NCI-H510A treated with DMSO at 0.1 percent for 48 hours (cell line): ENCODE measurements at regions not wholly inside any gene's neighbourhood (a gene's known extent, or its start where the extent isn't known, plus 50 kb on each side); places are given as distances from the start of the nearest gene placed in this dataset.
A peak's percentile ranks its signal among the peaks of the same experiment; 100 is the strongest.

Experiments
- DNase-seq: peaks from one replicate; lab custom pipeline; 2025; lab: John Stamatoyannopoulos, UW

DNA sequence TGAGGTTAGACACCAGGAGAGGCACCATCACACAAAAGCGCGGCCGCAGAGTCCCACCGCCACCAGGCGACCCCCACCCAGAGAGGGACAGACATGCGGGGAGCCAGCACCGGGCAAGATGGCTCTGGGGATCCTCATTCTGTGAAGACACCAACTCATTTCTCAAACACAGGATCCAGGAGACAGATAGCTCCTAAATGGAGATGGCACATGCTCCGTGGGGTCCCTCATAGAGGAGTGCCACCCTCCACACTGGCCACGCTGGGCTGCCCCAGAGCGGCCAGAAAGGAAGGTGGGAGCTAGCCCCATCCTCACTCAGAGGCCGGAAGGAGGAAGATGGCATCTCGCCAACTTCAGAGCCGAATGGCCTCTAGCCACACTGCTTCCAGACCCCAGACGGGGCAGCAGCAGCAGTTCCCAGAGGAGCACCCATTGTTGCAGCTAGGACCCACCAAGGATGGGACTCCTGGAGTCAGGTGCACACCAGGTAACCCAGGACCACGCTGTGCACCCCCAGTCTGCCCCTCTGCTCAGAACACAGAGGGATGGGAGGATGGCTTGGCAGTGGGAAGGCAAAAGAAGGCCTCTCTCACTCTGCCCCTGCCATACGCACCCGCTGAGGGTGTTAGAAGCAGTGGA is 78.6 kb downstream of the ZIC5 start:
- no peak for DNase-seq

DNA sequence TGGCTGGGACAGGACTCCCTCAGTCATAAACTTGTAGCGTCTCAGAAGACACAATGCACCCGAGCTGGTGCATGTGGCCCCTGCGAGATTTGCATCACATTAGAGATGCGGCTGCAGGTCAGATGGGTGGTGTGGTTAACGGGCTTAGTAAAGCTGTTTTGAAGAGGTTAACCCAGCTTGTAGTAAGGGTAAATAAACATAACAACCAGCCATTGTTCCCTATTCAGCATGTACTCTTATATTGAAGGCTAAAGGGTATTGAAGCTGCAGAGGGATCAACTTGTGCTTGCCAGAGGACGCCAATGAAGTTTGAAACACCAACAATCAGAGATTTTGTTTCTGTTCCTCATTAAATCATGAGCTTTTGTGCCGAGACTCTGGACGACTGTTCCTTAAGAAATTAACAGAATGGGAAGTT is 79.4 kb downstream of the ZIC5 start:
- peak; percentile 15 for DNase-seq

DNA sequence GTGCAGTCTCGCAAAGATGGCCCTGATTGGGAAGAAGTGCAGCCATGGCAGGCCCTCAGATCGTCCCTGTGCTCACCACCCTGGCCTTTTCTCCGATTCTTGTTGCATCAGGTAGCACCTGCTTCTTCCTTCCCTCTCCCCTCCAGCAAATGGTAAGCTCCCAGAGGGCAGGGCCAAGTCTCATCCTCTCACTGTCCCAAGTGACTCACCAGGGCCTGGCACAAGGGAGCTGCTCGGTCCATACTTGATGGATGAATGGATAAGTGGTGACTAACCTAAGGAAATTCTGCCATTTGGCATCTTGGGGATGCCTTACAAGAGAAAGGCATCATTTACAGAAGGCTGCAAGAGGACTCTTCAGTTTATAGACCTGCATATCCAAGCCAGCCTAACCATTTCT is 84.9 kb downstream of the ZIC5 start:
- DNase-seq, result no peak

- peak; percentile 28 for DNase-seq
These were observed 86.7 kb downstream of the ZIC5 start for GRCh38 chr13:99884913-99885312.

GRCh38 chr13:99883805-99884204 is 87.8 kb downstream of the ZIC5 start:
- DNase-seq, result no peak

DNA sequence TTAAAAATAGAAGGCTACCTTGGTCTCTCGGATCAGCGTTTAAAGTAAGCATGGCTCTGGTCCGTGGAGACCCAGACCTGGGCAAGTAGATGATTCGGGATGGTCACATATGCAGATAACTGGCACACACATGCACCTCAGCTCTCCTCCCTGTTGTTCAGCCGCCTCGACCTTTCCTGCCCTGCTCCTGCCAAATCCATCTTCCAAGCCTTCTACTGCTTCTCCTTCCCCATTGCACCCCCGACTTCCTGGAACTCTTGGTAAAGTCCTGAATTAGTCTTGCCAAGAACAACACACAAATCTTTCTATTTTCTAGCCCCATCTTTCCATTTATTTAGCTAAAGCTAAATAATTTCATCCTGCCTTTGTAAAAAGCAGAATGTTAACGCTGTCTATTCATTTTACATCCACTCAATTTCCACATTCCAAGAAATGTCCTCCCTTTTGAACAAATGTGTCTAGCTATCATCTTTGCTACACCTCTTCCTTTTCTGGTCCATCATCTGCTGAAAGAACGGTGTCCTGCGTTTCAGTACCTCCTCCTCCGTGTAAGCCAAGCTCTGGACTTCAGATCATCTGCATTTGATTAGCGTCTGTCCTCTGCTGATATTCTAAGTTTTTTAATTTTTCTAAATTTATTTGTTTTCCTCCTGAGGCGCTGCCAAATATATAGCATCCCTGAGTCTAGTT is 92.5 kb downstream of the ZIC5 start:
- DNase-seq, result no peak

- DNase-seq, result no peak
These were observed 94.9 kb downstream of the ZIC5 start for GRCh38 chr13:99876651-99877050.

DNA sequence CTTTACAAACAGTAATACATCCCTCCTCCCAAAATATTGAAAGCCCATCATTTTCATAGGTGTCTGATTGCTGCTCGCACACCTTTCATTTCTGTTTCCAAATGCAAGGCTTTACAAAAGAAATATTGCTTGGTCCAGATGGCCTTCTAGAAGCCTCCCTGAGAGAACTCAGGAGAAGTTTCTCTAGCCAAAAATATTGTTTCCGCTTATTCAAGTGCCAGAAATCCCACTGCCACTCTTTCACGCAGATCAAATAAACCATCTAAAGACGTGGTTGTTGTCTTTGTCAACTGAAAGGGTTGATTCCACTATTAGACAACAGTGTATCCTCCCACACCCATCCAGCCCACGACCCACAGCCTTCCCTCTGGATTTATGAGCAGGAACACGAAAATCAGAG is 96.2 kb downstream of the ZIC5 start:
- no peak for DNase-seq

DNA sequence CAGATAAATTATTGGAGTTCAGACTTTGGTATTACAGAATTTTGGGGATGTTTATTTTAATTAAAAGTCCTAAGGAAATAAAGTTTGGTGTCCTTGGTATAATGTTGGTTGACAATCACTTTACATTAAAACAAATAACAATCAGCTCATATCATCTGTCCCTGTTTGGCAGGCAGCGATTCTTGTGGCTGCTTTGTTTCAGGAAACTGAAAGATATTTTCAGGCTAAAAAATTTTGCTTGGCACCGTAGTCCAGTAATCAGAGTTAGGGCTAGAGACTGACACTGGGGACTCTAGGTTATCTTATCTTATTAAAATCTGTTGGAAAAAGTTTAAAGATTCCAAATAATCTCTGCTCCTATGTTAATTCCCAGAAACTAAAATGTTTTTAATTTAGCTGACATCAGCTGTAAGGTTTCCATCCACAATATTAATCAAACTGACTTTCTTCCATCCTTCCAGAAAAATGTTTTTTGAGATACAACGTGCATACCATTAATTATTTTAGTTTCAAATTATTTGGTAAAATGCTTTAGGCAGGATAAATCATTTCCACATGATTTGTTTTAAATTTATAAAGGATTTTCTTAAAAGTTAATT is 97.6 kb downstream of the ZIC5 start:
- DNase-seq, result no peak

DNA sequence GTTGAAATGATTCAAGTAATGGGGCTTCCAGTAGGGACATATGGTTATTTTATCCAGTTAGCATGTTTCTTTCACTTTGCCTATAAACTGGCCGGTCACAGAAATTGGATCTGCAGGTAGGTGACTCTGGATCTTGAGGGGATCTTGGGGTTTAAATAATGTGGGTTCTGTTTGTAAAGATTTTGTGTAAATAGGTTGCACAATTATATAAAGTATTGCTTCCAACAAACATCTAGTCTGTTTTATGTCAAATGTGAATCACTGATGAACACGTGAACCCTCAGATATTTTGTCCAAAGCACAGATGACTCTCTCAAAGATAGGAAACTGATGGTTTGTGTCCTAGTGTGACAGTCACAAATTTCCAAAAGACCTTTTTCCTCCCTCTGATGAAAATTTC is 98.4 kb downstream of the ZIC5 start:
- no peak for DNase-seq

DNA sequence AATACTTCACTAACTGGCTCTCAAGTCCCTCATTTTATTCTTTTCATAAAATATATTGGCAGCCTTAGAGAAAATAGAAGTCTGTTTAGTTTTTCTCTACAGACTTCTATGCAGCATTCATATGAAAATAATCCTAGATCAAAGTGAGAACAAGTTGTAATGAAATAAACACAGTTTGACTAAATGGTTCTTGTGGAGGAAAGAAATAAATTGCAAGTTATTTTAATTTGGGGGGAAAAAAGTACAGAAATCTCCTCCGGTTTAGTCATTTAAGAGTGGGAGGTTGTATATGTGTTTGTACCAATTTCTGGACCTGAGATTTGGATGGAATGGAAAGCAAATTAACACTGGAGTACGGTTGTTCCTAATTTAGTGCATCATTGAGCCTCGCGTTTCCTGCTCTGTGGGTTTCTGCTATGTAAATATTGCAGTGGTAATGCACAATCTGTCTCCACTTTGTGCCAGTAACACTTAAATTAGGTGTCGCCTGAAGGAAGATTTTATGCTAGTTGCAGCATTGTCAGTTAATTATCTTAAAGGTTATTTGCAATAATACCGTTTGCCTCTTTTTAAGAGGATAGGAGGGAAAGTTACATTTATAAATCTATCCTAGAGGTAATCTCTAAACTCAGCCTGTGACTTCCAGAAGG is 100.2 kb downstream of the ZIC5 start:
- DNase-seq, result peak; percentile 52

DNA sequence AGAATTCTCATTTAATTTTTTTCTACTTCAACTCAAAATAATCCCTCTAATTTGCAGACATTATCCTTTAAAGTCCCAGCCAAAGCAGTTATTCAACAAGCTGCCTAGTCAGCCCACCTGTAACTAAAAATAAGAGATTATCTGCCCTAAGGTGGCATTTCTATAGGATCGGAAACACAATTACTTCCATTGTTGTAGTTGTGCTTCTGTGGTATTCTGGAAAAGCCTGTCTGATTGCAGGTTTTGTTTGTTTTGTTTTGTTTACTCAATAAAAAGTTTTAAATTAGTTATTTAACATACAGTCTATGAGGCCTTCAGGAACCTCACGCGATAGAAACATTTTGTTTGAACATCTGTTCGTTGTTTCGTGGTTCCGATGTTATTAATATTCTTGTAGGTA is 101.0 kb downstream of the ZIC5 start:
- DNase-seq, result peak; percentile 61

DNA sequence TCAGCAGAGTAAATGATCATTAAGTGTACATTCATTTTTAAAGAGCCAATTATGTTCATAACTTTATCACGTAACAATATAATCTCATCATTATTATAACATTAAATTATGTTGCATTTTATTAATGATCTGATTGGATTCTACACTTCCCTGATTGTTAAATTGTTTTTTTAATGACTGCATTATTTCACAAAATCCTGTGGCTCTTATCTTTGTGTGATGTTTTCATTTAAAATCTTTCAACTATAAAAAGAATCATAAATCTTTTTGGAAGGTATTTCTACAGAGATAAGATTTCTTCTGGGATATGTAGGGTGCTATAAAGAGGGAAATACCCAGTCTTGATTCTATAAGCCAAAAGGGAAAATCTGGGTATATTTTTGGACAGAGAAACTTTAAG is 101.7 kb downstream of the ZIC5 start:
- DNase-seq, result no peak

DNA sequence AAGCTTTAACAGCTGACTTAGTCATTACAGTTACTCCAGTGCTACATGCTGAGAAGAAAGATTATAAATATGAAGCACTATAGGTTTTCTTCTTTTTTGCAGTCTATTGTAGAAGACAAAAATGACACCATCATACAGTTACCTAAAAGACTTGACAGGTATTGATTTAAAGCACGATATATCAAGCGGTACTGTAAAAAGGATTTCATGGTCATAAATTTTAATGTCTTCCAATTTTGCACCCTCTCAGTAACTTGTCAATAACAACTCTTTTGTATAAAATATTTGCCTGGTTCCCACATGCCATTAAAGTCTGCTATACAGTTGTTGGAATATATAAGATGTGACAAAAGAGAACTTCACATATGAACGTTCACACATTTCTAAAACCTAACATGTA is 102.8 kb downstream of the ZIC5 start:
- no peak for DNase-seq

- DNase-seq, result no peak
These were observed 103.9 kb downstream of the ZIC5 start for GRCh38 chr13:99867535-99868257.

- DNase-seq, result no peak
These were observed 104.8 kb downstream of the ZIC5 start for GRCh38 chr13:99866781-99867180.

DNA sequence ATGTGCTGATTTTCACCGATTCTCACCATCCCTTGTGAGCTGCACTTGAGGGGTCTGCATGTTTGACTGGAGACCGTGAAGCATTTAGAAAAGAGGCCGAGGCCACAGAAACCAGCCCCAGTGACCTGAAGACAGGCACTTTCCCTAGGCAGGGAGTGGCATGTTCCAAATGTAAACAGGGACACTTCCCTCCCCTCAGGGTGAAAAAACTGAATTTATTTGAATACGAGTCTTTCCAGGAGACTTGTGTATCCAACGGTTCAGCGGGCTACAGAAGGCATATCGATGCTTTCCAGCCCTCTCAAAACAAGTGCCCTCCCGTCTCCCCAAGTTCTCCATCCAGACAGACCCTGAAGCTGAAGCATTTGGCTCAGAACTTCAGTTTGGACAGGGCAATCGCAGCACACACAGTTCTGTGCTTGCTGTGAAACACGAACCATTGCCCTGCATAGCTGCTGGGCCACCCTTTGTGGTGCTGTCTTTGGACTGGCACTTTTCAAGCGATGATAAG is 106.1 kb downstream of the ZIC5 start:
- no peak for DNase-seq

DNA sequence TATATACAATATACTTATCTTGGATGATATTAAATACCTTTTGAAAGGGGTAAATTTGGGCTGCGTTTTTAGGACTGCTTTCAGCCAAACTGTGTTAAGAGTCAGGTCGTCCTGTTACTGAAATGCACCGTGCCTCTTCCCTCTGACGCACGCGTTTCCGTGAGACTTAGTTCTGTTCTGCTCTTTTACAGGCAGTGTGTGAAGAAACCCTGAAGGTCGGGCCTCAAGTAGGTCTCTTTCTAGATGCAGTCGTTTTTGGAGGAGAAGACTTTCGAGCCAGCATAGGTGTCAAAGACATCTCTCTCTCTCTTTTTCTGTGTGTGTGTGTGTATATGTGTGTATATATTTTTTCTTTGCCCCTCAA is 107.0 kb downstream of the ZIC5 start:
- no peak for DNase-seq

DNA sequence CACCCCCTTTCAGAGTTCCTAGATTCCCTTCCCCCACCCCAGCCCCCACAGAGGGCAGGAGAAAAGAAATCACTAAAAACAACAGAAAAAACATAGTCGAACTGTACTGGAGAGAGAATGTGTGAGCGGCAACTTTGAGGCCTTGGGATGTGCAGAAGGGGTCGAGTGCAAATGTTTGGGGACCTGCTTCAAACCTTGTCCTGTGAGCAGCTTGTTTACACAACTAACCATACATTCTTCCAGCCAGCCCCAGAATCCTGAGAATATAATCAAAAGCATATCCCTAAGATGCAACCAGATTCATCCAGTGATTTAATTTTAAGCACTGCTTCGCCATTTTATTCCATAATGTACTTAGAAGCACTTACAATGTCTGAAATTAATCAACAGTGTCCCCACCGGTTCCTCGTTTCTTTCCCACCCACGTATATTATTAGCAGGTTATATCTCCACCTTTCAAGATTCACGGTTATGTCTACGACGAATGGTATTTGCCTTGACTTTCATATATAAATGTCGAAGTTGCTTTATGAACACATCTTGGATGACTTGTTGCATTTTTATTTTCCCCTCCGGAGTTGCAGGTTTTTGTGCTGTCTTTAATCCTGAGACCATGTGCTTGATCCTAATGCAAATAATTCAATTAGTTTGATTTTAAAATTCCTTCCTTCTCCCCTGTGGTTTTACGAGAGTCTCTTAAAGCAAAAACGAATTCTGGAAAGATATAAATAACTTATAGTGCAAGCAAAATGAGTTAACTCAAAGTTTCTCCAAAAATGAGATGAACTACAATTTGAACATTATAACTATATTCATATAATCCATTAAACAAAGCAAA is 107.6 kb downstream of the ZIC5 start:
- DNase-seq, result no peak

DNA sequence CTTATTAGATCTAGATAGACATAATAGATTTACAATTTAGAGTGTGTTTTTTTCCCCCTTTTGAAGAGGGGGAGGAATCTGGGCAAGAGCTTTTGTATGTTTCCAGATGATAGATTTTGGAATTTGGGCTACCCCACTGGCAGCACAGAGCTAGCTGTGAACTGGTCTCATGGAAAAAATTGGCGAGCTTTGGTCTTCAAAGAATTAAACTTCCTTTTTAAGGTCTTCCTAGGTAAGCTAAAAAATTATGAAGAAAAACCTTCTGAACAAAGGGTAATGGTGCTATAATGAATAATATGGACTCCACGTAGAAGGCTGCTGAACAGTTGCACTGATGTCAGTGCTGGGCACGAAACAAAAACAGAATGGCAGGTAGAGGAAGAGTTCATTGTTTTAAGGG is 109.3 kb downstream of the ZIC5 start:
- no peak for DNase-seq

DNA sequence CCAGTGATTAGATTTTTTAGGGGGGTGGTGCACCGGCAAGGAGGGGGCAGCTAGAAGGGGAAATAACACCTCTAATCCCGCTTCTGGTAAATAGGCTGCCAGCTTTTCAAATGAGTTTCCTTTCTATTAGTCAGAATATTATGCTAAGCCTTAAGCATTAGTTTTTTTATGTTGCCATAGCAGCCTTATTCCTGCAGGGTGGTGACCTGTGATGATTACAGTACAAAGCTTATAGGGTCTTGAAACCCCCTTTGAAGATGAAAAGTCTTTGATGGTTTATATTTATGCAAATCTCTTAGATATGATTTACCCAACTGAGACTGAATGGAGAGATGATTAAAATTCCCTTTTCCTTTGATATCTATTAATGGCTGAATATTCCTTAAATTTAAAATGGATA is 109.8 kb downstream of the ZIC5 start:
- no peak for DNase-seq
